B cell (primary cell): ENCODE measurements at regions not wholly inside any gene's neighbourhood (a gene's known extent, or its start where the extent isn't known, plus 50 kb on each side); places are given as distances from the start of the nearest gene placed in this dataset.

Source experiments
- CTCF ChIP-seq: fragments of 200-600 bp; IDR thresholded peaks from one replicate; pipeline ENCODE4 v1.8.0; 2022; ENCODE audit warnings: antibody characterized with exemption, mild to moderate bottlenecking
- EZH2 ChIP-seq: IDR thresholded peaks from 2 replicates; pipeline ENCODE4 v1.6.1; 2012; ENCODE audit warnings: borderline replicate concordance, low read depth, mild to moderate bottlenecking, moderate library complexity, low read length; ENCODE audit not compliant: insufficient read depth, poor library complexity, severe bottlenecking

GRCh38 chr5:118043531-118043930 is 944.8 kb downstream of the DTWD2 start:
- TF ChIP-seq EZH2 (no peak), CTCF (no peak)
